ENCODE measurements at regions not wholly inside any gene's neighbourhood (a gene's known extent, or its start where the extent isn't known, plus 50 kb on each side); places are given as distances from the start of the nearest gene placed in this dataset.

DNA sequence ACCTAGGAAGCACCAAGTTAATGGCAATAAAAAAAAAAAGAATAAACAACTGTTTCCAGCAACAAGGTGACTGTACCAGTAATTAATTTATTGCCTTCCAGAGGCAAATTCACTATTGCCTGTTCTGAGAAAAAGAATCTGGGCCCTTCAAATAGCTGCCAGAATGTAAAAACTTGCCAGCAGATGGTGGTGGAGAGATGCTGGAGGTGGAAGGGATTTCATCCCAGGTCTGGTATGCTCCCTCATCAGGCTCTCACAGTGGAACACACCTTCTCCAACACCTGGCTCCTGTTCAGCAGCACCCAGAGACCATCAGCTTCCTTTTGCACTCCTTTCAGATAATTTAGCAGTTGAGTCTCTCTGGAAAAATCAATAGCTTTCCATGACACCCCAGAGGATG, 792.9 kb upstream of the ADAMTS5 start:
- Histone ChIP-seq H3K36me3 (ENCODE audit: insufficient read depth) (no peaks in the 10 kb centered on the region), H3F3A (replicated peaks; ENCODE audit: low read depth) (no peaks in the 10 kb centered on the region), H4K20me1 (replicated peaks; ENCODE audit: insufficient read depth) (no peaks in the 10 kb centered on the region), H3K4me2 (no peak overlapping the region), H3K4me1 (ENCODE audit: insufficient read depth) (peaks cover 17% of the 10 kb centered on the region; the same call in 1 of the 2 replicates), H3K9me2 (ENCODE audit: insufficient read depth) (peaks cover 6% of the 10 kb centered on the region; the same call in 1 of the 2 replicates), H3K79me2 (replicated peaks; ENCODE audit: insufficient read depth) (no peaks in the 10 kb centered on the region), H3K27ac (ENCODE audit: low read depth) (no peak overlapping the region), H2AFZ (no peak overlapping the region), H3K4me3 (no peak overlapping the region), H3K27me3 (ENCODE audit: insufficient read depth) (no peaks in the 10 kb centered on the region)
- TF ChIP-seq, protein P1, sequence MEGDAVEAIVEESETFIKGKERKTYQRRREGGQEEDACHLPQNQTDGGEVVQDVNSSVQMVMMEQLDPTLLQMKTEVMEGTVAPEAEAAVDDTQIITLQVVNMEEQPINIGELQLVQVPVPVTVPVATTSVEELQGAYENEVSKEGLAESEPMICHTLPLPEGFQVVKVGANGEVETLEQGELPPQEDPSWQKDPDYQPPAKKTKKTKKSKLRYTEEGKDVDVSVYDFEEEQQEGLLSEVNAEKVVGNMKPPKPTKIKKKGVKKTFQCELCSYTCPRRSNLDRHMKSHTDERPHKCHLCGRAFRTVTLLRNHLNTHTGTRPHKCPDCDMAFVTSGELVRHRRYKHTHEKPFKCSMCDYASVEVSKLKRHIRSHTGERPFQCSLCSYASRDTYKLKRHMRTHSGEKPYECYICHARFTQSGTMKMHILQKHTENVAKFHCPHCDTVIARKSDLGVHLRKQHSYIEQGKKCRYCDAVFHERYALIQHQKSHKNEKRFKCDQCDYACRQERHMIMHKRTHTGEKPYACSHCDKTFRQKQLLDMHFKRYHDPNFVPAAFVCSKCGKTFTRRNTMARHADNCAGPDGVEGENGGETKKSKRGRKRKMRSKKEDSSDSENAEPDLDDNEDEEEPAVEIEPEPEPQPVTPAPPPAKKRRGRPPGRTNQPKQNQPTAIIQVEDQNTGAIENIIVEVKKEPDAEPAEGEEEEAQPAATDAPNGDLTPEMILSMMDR (conservative IDR thresholded peaks at IDR 0.05; ENCODE audit: low read depth in 2 of 2) = peak in 1 of 2 experiments; percentile 34; a peak in 2 of 4 replicates
- no peak for TF ChIP-seq ZNF331 (CRISPR knock-in tag; IDR thresholded peaks at IDR 0.05; ENCODE audit: low read depth)
- TF ChIP-seq, protein P2, sequence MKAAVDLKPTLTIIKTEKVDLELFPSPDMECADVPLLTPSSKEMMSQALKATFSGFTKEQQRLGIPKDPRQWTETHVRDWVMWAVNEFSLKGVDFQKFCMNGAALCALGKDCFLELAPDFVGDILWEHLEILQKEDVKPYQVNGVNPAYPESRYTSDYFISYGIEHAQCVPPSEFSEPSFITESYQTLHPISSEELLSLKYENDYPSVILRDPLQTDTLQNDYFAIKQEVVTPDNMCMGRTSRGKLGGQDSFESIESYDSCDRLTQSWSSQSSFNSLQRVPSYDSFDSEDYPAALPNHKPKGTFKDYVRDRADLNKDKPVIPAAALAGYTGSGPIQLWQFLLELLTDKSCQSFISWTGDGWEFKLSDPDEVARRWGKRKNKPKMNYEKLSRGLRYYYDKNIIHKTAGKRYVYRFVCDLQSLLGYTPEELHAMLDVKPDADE (IDR thresholded peaks at IDR 0.05) = no peak
- no peak for TF ChIP-seq NANOG (IDR thresholded peaks at IDR 0.05; ENCODE audit: borderline replicate concordance)
- no peak for TF ChIP-seq EZH2 (IDR thresholded peaks at IDR 0.05; ENCODE audit: low read depth, unreplicated experiment)
- peaks cover 15% of the 10 kb centered on the region for H3K4me1 Mint-ChIP-seq
- peaks cover 19% of the 10 kb centered on the region; the same call in 2 of the 3 replicates for H3K9me3 Mint-ChIP-seq
- H3K36me3 Mint-ChIP-seq (ENCODE audit: low read depth) = peaks cover 7% of the 10 kb centered on the region
- no peak overlapping the region for H3K4me3 Mint-ChIP-seq
- no peak overlapping the region for H3K27ac Mint-ChIP-seq
- DNase-seq (ENCODE audit: low spot score) (no peak), ATAC-seq (peak; percentile 28; the same call in 2 of the 3 replicates)
- peaks cover 2% of the 10 kb centered on the region for H3K27me3 Mint-ChIP-seq (ENCODE audit: insufficient read depth, low read depth, poor library complexity)

DNA sequence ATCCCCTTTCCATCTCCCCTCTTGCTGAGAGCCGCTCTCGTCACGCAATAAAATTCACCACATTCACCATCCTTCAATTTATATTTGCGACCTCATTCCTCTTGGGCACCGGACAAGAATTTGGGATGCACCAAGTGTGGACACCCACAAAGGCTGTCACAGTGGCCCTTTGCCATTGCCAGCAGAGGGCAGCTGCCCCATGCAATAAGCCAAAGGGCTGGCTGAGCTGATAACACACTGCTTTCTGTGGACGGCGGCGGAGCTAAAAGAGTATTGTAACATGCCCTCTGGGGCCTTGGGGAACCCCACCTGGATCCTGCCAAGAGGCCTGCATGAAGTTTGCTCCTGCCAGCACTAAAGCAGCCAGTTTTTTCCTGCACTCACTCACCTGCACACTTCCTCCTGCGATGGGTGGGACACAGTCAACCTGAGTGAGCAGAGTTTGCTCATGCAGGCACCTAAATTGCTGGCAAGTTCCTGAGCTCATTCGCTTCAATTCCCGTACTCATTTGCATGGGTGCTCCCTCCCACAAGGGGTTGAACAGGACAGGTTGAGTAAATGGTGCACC, 792.3 kb upstream of the ADAMTS5 start:
- TF ChIP-seq, protein P1 (conservative IDR thresholded peaks at IDR 0.05; ENCODE audit: low read depth in 2 of 2) = peak; percentile 49 to 74
- no peak for TF ChIP-seq STAT1 (IDR thresholded peaks at IDR 0.05; ENCODE audit: unreplicated experiment)
- H3K4me2 ChIP-seq = no peak overlapping the region
- ATAC-seq (peak; percentile 82), DNase-seq (ENCODE audit: low spot score) (peak; percentile 54)
- no peaks in the 10 kb centered on the region for H3K79me2 ChIP-seq (replicated peaks; ENCODE audit: insufficient read depth)
- no peak overlapping the region; the same call in 1 of the 2 replicates for H2AFZ ChIP-seq
- H3K9me2 ChIP-seq (ENCODE audit: insufficient read depth) = peaks cover 6% of the 10 kb centered on the region; the same call in 1 of the 2 replicates
- no peak overlapping the region for H3K27ac ChIP-seq (ENCODE audit: low read depth)
- no peaks in the 10 kb centered on the region for H3K36me3 ChIP-seq (ENCODE audit: insufficient read depth)
- no peaks in the 10 kb centered on the region for H3F3A ChIP-seq (replicated peaks; ENCODE audit: low read depth)
- H3K27me3 Mint-ChIP-seq (ENCODE audit: insufficient read depth, low read depth, poor library complexity) = peaks cover 2% of the 10 kb centered on the region
- H3K27ac Mint-ChIP-seq = no peak overlapping the region
- no peak overlapping the region for H3K4me3 ChIP-seq
- H4K20me1 ChIP-seq (replicated peaks; ENCODE audit: insufficient read depth) = no peaks in the 10 kb centered on the region
- peaks cover 7% of the 10 kb centered on the region for H3K36me3 Mint-ChIP-seq (ENCODE audit: low read depth)
- H3K4me3 Mint-ChIP-seq = no peak overlapping the region
- H3K9me3 Mint-ChIP-seq = peaks cover 19% of the 10 kb centered on the region; the same call in 2 of the 3 replicates
- peaks cover 15% of the 10 kb centered on the region for H3K4me1 Mint-ChIP-seq
- peaks cover 17% of the 10 kb centered on the region; the same call in 1 of the 2 replicates for H3K4me1 ChIP-seq (ENCODE audit: insufficient read depth)
- no peaks in the 10 kb centered on the region for H3K27me3 ChIP-seq (ENCODE audit: insufficient read depth)

Data from GM23338 (cell line).